ENCODE measurements at regions not wholly inside any gene's neighbourhood (a gene's known extent, or its start where the extent isn't known, plus 50 kb on each side); places are given as distances from the start of the nearest gene placed in this dataset.
A peak's percentile ranks its signal among the peaks of the same experiment; 100 is the strongest.

- peak; percentile 30; the same call in 1 of the 2 replicates for TF ChIP-seq ZNF556 (CRISPR knock-in tag; IDR thresholded peaks at IDR 0.05; ENCODE audit: borderline replicate concordance)
- TF ChIP-seq ZNF768 (CRISPR knock-in tag; IDR thresholded peaks at IDR 0.05) = no peak
- TF ChIP-seq SIX1 (CRISPR knock-in tag; IDR thresholded peaks at IDR 0.05; ENCODE audit: borderline replicate concordance) = peak; percentile 93
- no peak for TF ChIP-seq ATF7 (IDR thresholded peaks at IDR 0.05)
- TF ChIP-seq ATF7 (CRISPR knock-in tag; IDR thresholded peaks at IDR 0.05) = no peak
- 0 out of 2 replicates have a peak, but pooled peaks have one; percentile 49 for TF ChIP-seq KLF11 (CRISPR knock-in tag; IDR thresholded peaks at IDR 0.05)
- TF ChIP-seq, protein P1, sequence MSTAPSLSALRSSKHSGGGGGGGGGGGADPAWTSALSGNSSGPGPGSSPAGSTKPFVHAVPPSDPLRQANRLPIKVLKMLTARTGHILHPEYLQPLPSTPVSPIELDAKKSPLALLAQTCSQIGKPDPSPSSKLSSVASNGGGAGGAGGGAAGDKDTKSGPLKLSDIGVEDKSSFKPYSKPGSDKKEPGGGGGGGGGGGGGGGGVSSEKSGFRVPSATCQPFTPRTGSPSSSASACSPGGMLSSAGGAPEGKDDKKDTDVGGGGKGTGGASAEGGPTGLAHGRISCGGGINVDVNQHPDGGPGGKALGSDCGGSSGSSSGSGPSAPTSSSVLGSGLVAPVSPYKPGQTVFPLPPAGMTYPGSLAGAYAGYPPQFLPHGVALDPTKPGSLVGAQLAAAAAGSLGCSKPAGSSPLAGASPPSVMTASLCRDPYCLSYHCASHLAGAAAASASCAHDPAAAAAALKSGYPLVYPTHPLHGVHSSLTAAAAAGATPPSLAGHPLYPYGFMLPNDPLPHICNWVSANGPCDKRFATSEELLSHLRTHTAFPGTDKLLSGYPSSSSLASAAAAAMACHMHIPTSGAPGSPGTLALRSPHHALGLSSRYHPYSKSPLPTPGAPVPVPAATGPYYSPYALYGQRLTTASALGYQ (CRISPR knock-in tag; IDR thresholded peaks at IDR 0.05) = peak; percentile 63; the same call in 1 of the 2 replicates
- TF ChIP-seq HIVEP1 (CRISPR knock-in tag; IDR thresholded peaks at IDR 0.05) = no peak
- TF ChIP-seq ARNT2 (CRISPR knock-in tag; IDR thresholded peaks at IDR 0.05; ENCODE audit: low read depth) = no peak
- TF ChIP-seq SSRP1 (CRISPR knock-in tag; IDR thresholded peaks at IDR 0.05) = peak; percentile 92
- TF ChIP-seq ZSCAN29 (CRISPR knock-in tag; conservative IDR thresholded peaks at IDR 0.05) = 0 out of 2 replicates have a peak, but pooled peaks have one; percentile 31
- peak; percentile 72 for TF ChIP-seq PHF21A (CRISPR knock-in tag; IDR thresholded peaks at IDR 0.05)
- TF ChIP-seq ZFX (CRISPR knock-in tag; IDR thresholded peaks at IDR 0.05; ENCODE audit: low read depth) = no peak
- 0 out of 2 replicates have a peak, but pooled peaks have one; percentile 57 for TF ChIP-seq TSC22D2 (CRISPR knock-in tag; IDR thresholded peaks at IDR 0.05; ENCODE audit: borderline replicate concordance)
- TF ChIP-seq ZNF678 (CRISPR knock-in tag; IDR thresholded peaks at IDR 0.05) = no peak
- TF ChIP-seq HMGA1 (CRISPR knock-in tag; conservative IDR thresholded peaks at IDR 0.05) = no peak
- peak; percentile 60; the same call in 1 of the 2 replicates for TF ChIP-seq ZNF362 (CRISPR knock-in tag; IDR thresholded peaks at IDR 0.05; ENCODE audit: borderline replicate concordance)
- TF ChIP-seq KLF9 (CRISPR knock-in tag; IDR thresholded peaks at IDR 0.05; ENCODE audit: low read depth) = no peak
- no peak for TF ChIP-seq ZNF232 (CRISPR knock-in tag; IDR thresholded peaks at IDR 0.05; ENCODE audit: borderline replicate concordance)
- TF ChIP-seq TOPORS (CRISPR knock-in tag; IDR thresholded peaks at IDR 0.05) = no peak
- TF ChIP-seq ARID4A (CRISPR knock-in tag; IDR thresholded peaks at IDR 0.05; ENCODE audit: borderline replicate concordance) = no peak; the same call in 1 of the 2 replicates
- TF ChIP-seq RAD51 (IDR thresholded peaks at IDR 0.05; ENCODE audit: borderline replicate concordance) = no peak
- TF ChIP-seq ZNF350 (CRISPR knock-in tag; IDR thresholded peaks at IDR 0.05; ENCODE audit: borderline replicate concordance, low read depth) = no peak; the same call in 1 of the 2 replicates
- TF ChIP-seq ZSCAN31 (CRISPR knock-in tag; IDR thresholded peaks at IDR 0.05; ENCODE audit: low read depth) = no peak
Observed at GRCh38 chr3:177499779-177500423, 302.6 kb upstream of the TBL1XR1 start (continued).
